Caco-2 (cell line): ENCODE measurements at regions not wholly inside any gene's neighbourhood (a gene's known extent, or its start where the extent isn't known, plus 50 kb on each side); places are given as distances from the start of the nearest gene placed in this dataset.

ENCODE experiments used
- BruUV-seq: library from RNA; stranded (reverse); fragments of 400-500 nt; replicated peaks from 2 replicates; lab custom pipeline; 2021; lab: Mats Ljungman, UMichigan
- CTCF ChIA-PET: fragments of 300-600 bp; sonication (Branson Sonifier 250); formaldehyde crosslinking; loops from one replicate; lab custom pipeline; 2022; ENCODE audit warnings: antibody characterized with exemption; lab: Charles Lee
- POLR2A ChIA-PET: fragments of 300-600 bp; sonication (Branson Sonifier 250); formaldehyde crosslinking; loops from one replicate; lab custom pipeline; 2022; ENCODE audit warnings: antibody characterized with exemption; lab: Charles Lee
- DNase-seq, 2 experiments: peaks; one replicate each; pipeline versions ENCODE4 v3.0.0 to v3.0.0-alpha.2; 2020 to 2022
- H3K27me3 ChIP-seq: replicated peaks from 2 replicates; pipeline ENCODE4 v1.6.0; 2011; ENCODE audit warnings: low read length; ENCODE audit not compliant: control insufficient read depth, insufficient read depth
- H3K36me3 ChIP-seq: 2 replicates; pipeline ENCODE4 v1.5.1; 2011; ENCODE audit warnings: low read length; ENCODE audit not compliant: control insufficient read depth, insufficient read depth
- H3K4me1 ChIP-seq: fragments of 250-450 bp; sonication (Bioruptor Pico); 2 replicates; pipeline ENCODE4 v1.5.1; 2020; ENCODE audit warnings: mild to moderate bottlenecking
- H3K4me3 ChIP-seq: 2 replicates; pipeline ENCODE4 v1.5.1; 2011; ENCODE audit warnings: low read depth, mild to moderate bottlenecking, control low read depth, low read length
- H3K9me3 ChIP-seq: fragments of 250-450 bp; sonication (Bioruptor Pico); 2 replicates; pipeline ENCODE4 v1.5.1; 2020; ENCODE audit warnings: mild to moderate bottlenecking, moderate library complexity
- H3K27ac Mint-ChIP-seq: one replicate; pipeline ENCODE4 v1.8.0; 2022; ENCODE audit warnings: mixed read lengths; ENCODE audit not compliant: unreplicated experiment
- H3K27me3 Mint-ChIP-seq: one replicate; pipeline ENCODE4 v1.8.0; 2022; ENCODE audit warnings: mixed read lengths; ENCODE audit not compliant: insufficient read depth, unreplicated experiment
- H3K36me3 Mint-ChIP-seq: one replicate; pipeline ENCODE4 v1.8.0; 2022; ENCODE audit warnings: mild to moderate bottlenecking, mixed read lengths; ENCODE audit not compliant: insufficient read depth, unreplicated experiment
- H3K4me1 Mint-ChIP-seq: one replicate; pipeline ENCODE4 v1.8.0; 2022; ENCODE audit warnings: low read depth, mixed read lengths; ENCODE audit not compliant: unreplicated experiment
- H3K4me3 Mint-ChIP-seq: one replicate; pipeline ENCODE4 v1.8.0; 2022; ENCODE audit warnings: mild to moderate bottlenecking, moderate library complexity, mixed read lengths; ENCODE audit not compliant: unreplicated experiment
- H3K9me3 Mint-ChIP-seq: one replicate; pipeline ENCODE4 v1.8.0; 2022; ENCODE audit warnings: mixed read lengths; ENCODE audit not compliant: unreplicated experiment
- CTCF ChIP-seq, 2 experiments: fragments of 200-600 bp in 1 of 2; IDR thresholded peaks; 1 replicate in 1 of 2; 2 replicates in 1 of 2; pipeline versions ENCODE4 v1.5.1 to v1.8.0; 2011 to 2022; ENCODE audit warnings: antibody characterized with exemption in 1 of 2, control low read depth in 1 of 2, inconsistent platforms in 1 of 2, low read depth in 1 of 2, low read length in 1 of 2, mild to moderate bottlenecking in 1 of 2, moderate library complexity in 1 of 2; ENCODE audit not compliant: insufficient read depth in 1 of 2, severe bottlenecking in 1 of 2, unreplicated experiment in 1 of 2
- intact Hi-C: fragments of 100-400 bp; cut with micrococcal nuclease; formaldehyde crosslinking; loops from one replicate; pipeline ENCODE4 v1.10.0; 2022; ENCODE audit not compliant: unreplicated experiment

- POLR2A ChIA-PET, result no interaction called here
- H3K27me3 ChIP-seq, result no peaks in the 10 kb centered on the region
- peaks cover 23% of the 10 kb centered on the region for H3K4me1 ChIP-seq
- intact Hi-C loops, result no loop called here
- BruUV-seq, result no TSS peak
- H3K4me1 Mint-ChIP-seq, result peaks cover 12% of the 10 kb centered on the region
- no peaks in the 10 kb centered on the region for H3K36me3 Mint-ChIP-seq
- H3K36me3 ChIP-seq, result no peaks in the 10 kb centered on the region
- no peak for TF ChIP-seq CTCF (IDR thresholded peaks at IDR 0.05; ENCODE audit: insufficient read depth in 1 of 2, low read depth in 1 of 2, low read length in 1 of 2, severe bottlenecking in 1 of 2, unreplicated experiment in 1 of 2)
- H3K9me3 ChIP-seq, result peaks cover 11% of the 10 kb centered on the region
- H3K27me3 Mint-ChIP-seq, result no peaks in the 10 kb centered on the region
- DNase-seq, result no peak
- no peak overlapping the region for H3K27ac Mint-ChIP-seq
- peaks cover 25% of the 10 kb centered on the region for H3K9me3 Mint-ChIP-seq
- CTCF ChIA-PET, result no interaction called here
- H3K4me3 ChIP-seq, result no peak overlapping the region
- no peak overlapping the region for H3K4me3 Mint-ChIP-seq
Observed at GRCh38 chr2:150319658-150320555, 167.6 kb downstream of the RND3 start.

- no peak overlapping the region for H3K4me3 Mint-ChIP-seq
- peaks cover 12% of the 10 kb centered on the region for H3K4me1 Mint-ChIP-seq
- H3K4me3 ChIP-seq, result no peak overlapping the region
- DNase-seq, result no peak
- peaks cover 11% of the 10 kb centered on the region for H3K9me3 ChIP-seq
- peaks cover 32% of the 10 kb centered on the region for H3K9me3 Mint-ChIP-seq
- H3K27me3 Mint-ChIP-seq, result no peaks in the 10 kb centered on the region
- H3K4me1 ChIP-seq, result peaks cover 23% of the 10 kb centered on the region
- intact Hi-C loops, result no loop called here
- POLR2A ChIA-PET, result no interaction called here
- H3K36me3 Mint-ChIP-seq, result no peaks in the 10 kb centered on the region
- BruUV-seq, result no TSS peak
- CTCF ChIA-PET, result no interaction called here
- no peak for TF ChIP-seq CTCF (IDR thresholded peaks at IDR 0.05; ENCODE audit: insufficient read depth in 1 of 2, low read depth in 1 of 2, low read length in 1 of 2, severe bottlenecking in 1 of 2, unreplicated experiment in 1 of 2)
- no peaks in the 10 kb centered on the region for H3K27me3 ChIP-seq
- H3K27ac Mint-ChIP-seq, result no peak overlapping the region
- H3K36me3 ChIP-seq, result no peaks in the 10 kb centered on the region
Observed at GRCh38 chr2:150319085-150319484, 168.4 kb downstream of the RND3 start.

- DNase-seq, result no peak
- BruUV-seq, result no TSS peak
- H3K4me1 Mint-ChIP-seq, result peaks cover 34% of the 10 kb centered on the region
- Histone ChIP-seq H3K27me3 (no peaks in the 10 kb centered on the region), H3K9me3 (peaks cover 18% of the 10 kb centered on the region), H3K4me3 (no peak overlapping the region), H3K36me3 (no peaks in the 10 kb centered on the region; the same call in 1 of the 2 replicates), H3K4me1 (peaks cover 31% of the 10 kb centered on the region)
- H3K27me3 Mint-ChIP-seq, result no peaks in the 10 kb centered on the region
- TF ChIP-seq CTCF (IDR thresholded peaks at IDR 0.05; ENCODE audit: insufficient read depth in 1 of 2, low read depth in 1 of 2, low read length in 1 of 2, severe bottlenecking in 1 of 2, unreplicated experiment in 1 of 2), result no peak
- no peaks in the 10 kb centered on the region for H3K36me3 Mint-ChIP-seq
- intact Hi-C loops, result no loop called here
- peaks cover 51% of the 10 kb centered on the region for H3K9me3 Mint-ChIP-seq
- peak overlapping the region; percentile 66 for H3K27ac Mint-ChIP-seq
- CTCF ChIA-PET, result no interaction called here
- H3K4me3 Mint-ChIP-seq, result no peak overlapping the region
- POLR2A ChIA-PET, result no interaction called here
Observed at GRCh38 chr2:150312271-150312670, 175.2 kb downstream of the RND3 start.
